SU-DHL-6 (cell line): ENCODE measurements at regions not wholly inside any gene's neighbourhood (a gene's known extent, or its start where the extent isn't known, plus 50 kb on each side); places are given as distances from the start of the nearest gene placed in this dataset.

Experiments used
- H2AFZ ChIP-seq: fragments of 200-600 bp; sonication (generic); 2 replicates; pipeline ENCODE4 v1.6.1; 2014; ENCODE audit warnings: low read depth, mild to moderate bottlenecking, moderate library complexity, mixed read lengths, antibody characterized with exemption, low read length; ENCODE audit not compliant: severe bottlenecking
- H3F3A ChIP-seq: fragments of 200-600 bp; shearing (Covaris generic); 2 replicates; pipeline ENCODE4 v1.6.0; 2016; ENCODE audit warnings: antibody characterized with exemption, mild to moderate bottlenecking; ENCODE audit not compliant: insufficient read depth
- H3K27ac ChIP-seq: fragments of 200-600 bp; sonication (generic); 2 replicates; pipeline ENCODE4 v1.5.1; 2016; ENCODE audit warnings: low read depth, mild to moderate bottlenecking, low read length, moderate library complexity, mixed read lengths
- H3K27me3 ChIP-seq: fragments of 200-600 bp; sonication (generic), shearing (Covaris generic); 2 replicates; pipeline ENCODE4 v1.6.0; 2014; ENCODE audit warnings: mild to moderate bottlenecking, low read length
- H3K36me3 ChIP-seq: fragments of 200-600 bp; sonication (generic); 2 replicates; pipeline ENCODE4 v1.6.1; 2014; ENCODE audit warnings: mild to moderate bottlenecking, low read length, mixed read lengths
- H3K4me2 ChIP-seq: fragments of 300-600, 200-600 bp; shearing (Covaris generic), sonication (generic); 2 replicates; pipeline ENCODE4 v1.6.0; 2014; ENCODE audit warnings: low read length, low read depth, mild to moderate bottlenecking; ENCODE audit not compliant: poor library complexity, severe bottlenecking
- H3K4me3 ChIP-seq: fragments of 200-600 bp; sonication (generic); 2 replicates; pipeline ENCODE4 v1.5.1; 2014; ENCODE audit warnings: antibody characterized with exemption, low read length, mild to moderate bottlenecking, mixed read lengths; ENCODE audit not compliant: insufficient read depth, poor library complexity, severe bottlenecking
- H3K79me2 ChIP-seq: fragments of 200-600 bp; sonication (generic); 2 replicates; pipeline ENCODE4 v1.6.1; 2014; ENCODE audit warnings: mild to moderate bottlenecking, low read length, moderate library complexity; ENCODE audit not compliant: insufficient read depth
- H3K9ac ChIP-seq: fragments of 200-600 bp; sonication (generic); 2 replicates; pipeline ENCODE4 v1.7.0; 2014; ENCODE audit warnings: mild to moderate bottlenecking, low read length
- H3K9me2 ChIP-seq: fragments of 200-600 bp; sonication (generic); replicated peaks from 2 replicates; pipeline ENCODE4 v1.6.1; 2014; ENCODE audit warnings: low read length; ENCODE audit not compliant: insufficient read depth
- H3K9me3 ChIP-seq: fragments of 200-600 bp; sonication (generic); 2 replicates; pipeline ENCODE4 v1.6.1; 2014; ENCODE audit warnings: low read length, mixed read lengths; ENCODE audit not compliant: insufficient read depth
- H4K20me1 ChIP-seq: fragments of 200-600 bp; sonication (generic); 2 replicates; pipeline ENCODE4 v1.6.1; 2014; ENCODE audit warnings: low read depth, mild to moderate bottlenecking, antibody characterized with exemption, low read length, moderate library complexity, mixed read lengths
- CTCF ChIP-seq: fragments of 200-600 bp; sonication (generic); IDR thresholded peaks from one replicate; pipeline ENCODE4 v1.5.1; 2017; ENCODE audit warnings: antibody characterized with exemption, mild to moderate bottlenecking, low read length, moderate library complexity; ENCODE audit not compliant: insufficient read depth, poor library complexity, severe bottlenecking
- EZH2phosphoT487 ChIP-seq: fragments of 200-600 bp; sonication (generic), shearing (Covaris generic); conservative IDR thresholded peaks from 2 replicates; pipeline ENCODE4 v1.6.1; 2018; ENCODE audit warnings: mild to moderate bottlenecking, antibody characterized with exemption, low read length, moderate library complexity, mixed read lengths

GRCh38 chr2:49487139-49487538, 332.8 kb upstream of the FSHR start:
- no peaks in the 10 kb centered on the region for H4K20me1 ChIP-seq
- H3F3A ChIP-seq = no peaks in the 10 kb centered on the region
- H3K9ac ChIP-seq = no peak overlapping the region
- no peak overlapping the region for H2AFZ ChIP-seq
- no peaks in the 10 kb centered on the region for H3K9me2 ChIP-seq
- H3K4me3 ChIP-seq = no peak overlapping the region
- no peaks in the 10 kb centered on the region for H3K27me3 ChIP-seq
- no peaks in the 10 kb centered on the region for H3K79me2 ChIP-seq
- no peak for TF ChIP-seq CTCF
- no peak for TF ChIP-seq EZH2phosphoT487
- no peak overlapping the region for H3K27ac ChIP-seq
- H3K9me3 ChIP-seq = no peaks in the 10 kb centered on the region
- H3K4me2 ChIP-seq = no peak overlapping the region
- no peaks in the 10 kb centered on the region for H3K36me3 ChIP-seq

GRCh38 chr2:49480520-49480919, 326.2 kb upstream of the FSHR start:
- Histone ChIP-seq H3F3A (no peaks in the 10 kb centered on the region), H3K4me3 (no peak overlapping the region), H3K79me2 (no peaks in the 10 kb centered on the region), H4K20me1 (no peaks in the 10 kb centered on the region), H3K4me2 (no peak overlapping the region), H3K9ac (no peak overlapping the region), H3K9me2 (no peaks in the 10 kb centered on the region), H3K27me3 (no peaks in the 10 kb centered on the region), H3K27ac (no peak overlapping the region), H2AFZ (no peak overlapping the region), H3K9me3 (no peaks in the 10 kb centered on the region), H3K36me3 (no peaks in the 10 kb centered on the region)
- TF ChIP-seq CTCF = no peak
- no peak for TF ChIP-seq EZH2phosphoT487

- Histone ChIP-seq H3K36me3 (no peaks in the 10 kb centered on the region), H3K4me2 (no peak overlapping the region), H3K9me2 (no peaks in the 10 kb centered on the region), H3K4me3 (no peak overlapping the region), H3K79me2 (no peaks in the 10 kb centered on the region), H3F3A (no peaks in the 10 kb centered on the region), H4K20me1 (no peaks in the 10 kb centered on the region), H2AFZ (no peak overlapping the region), H3K9me3 (no peaks in the 10 kb centered on the region), H3K27ac (no peak overlapping the region), H3K9ac (no peak overlapping the region), H3K27me3 (no peaks in the 10 kb centered on the region)
- TF ChIP-seq CTCF = no peak
- TF ChIP-seq EZH2phosphoT487 = no peak
Observed at GRCh38 chr2:49465157-49465831, 311.0 kb upstream of the FSHR start.
